H1 (cell line): ENCODE measurements at regions not wholly inside any gene's neighbourhood (a gene's known extent, or its start where the extent isn't known, plus 50 kb on each side); places are given as distances from the start of the nearest gene placed in this dataset.

Source experiments
- CTCF ChIA-PET: fragments of 300-600 bp; sonication (Branson Sonifier 250); formaldehyde crosslinking; loops from one replicate; lab custom pipeline; 2021; ENCODE audit not compliant: partially characterized antibody; lab: Charles Lee
- POLR2A ChIA-PET: fragments of 300-600 bp; sonication (Branson Sonifier 250); formaldehyde crosslinking; loops from one replicate; lab custom pipeline; 2021; ENCODE audit warnings: inconsistent platforms; ENCODE audit not compliant: partially characterized antibody; lab: Charles Lee
- DNase-seq, 2 experiments: peaks; one replicate each; pipeline versions ENCODE4 v3.0.0 to v3.0.0-alpha.2; 2010 to 2022; ENCODE audit warnings: low spot score in 2 of 2, low read depth in 1 of 2, mixed read lengths in 1 of 2
- FAIRE-seq: peaks from 2 replicates; lab custom pipeline; 2011; peaks lifted over from hg19 to GRCh38; lab: Jason Lieb, UNC
- H2AFZ ChIP-seq: 2 replicates; pipeline ENCODE4 v1.8.1; 2012; ENCODE audit warnings: low read length, inconsistent platforms
- H2AK5ac ChIP-seq: 2 replicates; pipeline ENCODE4 v1.6.1; 2013; ENCODE audit warnings: low read depth, low read length
- H2BK120ac ChIP-seq: replicated peaks from 2 replicates; pipeline ENCODE3; 2013; ENCODE audit warnings: low read depth, low read length, inconsistent platforms
- H2BK12ac ChIP-seq: 2 replicates; pipeline ENCODE4 v1.6.1; 2013; ENCODE audit warnings: low read depth, low read length
- H2BK15ac ChIP-seq: 2 replicates; pipeline ENCODE4 v1.6.1; 2013; ENCODE audit warnings: low read length
- H2BK20ac ChIP-seq: 2 replicates; pipeline ENCODE4 v1.6.1; 2013; ENCODE audit warnings: low read length
- H2BK5ac ChIP-seq: 2 replicates; pipeline ENCODE4 v1.6.1; 2013; ENCODE audit warnings: low read depth, low read length
- H3K14ac ChIP-seq: 2 replicates; pipeline ENCODE4 v1.6.1; 2013; ENCODE audit warnings: inconsistent platforms; ENCODE audit not compliant: insufficient read length
- H3K18ac ChIP-seq: 2 replicates; pipeline ENCODE4 v1.6.1; 2013; ENCODE audit warnings: low read length; ENCODE audit errors: extremely low read depth
- H3K23ac ChIP-seq: 2 replicates; pipeline ENCODE4 v1.6.1; 2013; ENCODE audit warnings: inconsistent platforms; ENCODE audit not compliant: insufficient read length
- H3K23me2 ChIP-seq: 2 replicates; pipeline ENCODE4 v1.6.1; 2013; ENCODE audit warnings: low read depth, low read length
- H3K27ac ChIP-seq: 2 replicates; pipeline ENCODE4 v1.6.1; 2011; ENCODE audit warnings: low read depth, low read length, inconsistent platforms
- H3K27me3 ChIP-seq, 4 experiments: replicated peaks in 1 of 4; 1 replicate in 1 of 4; 2 replicates in 3 of 4; pipeline versions ENCODE4 v1.6.1 to v1.8.1; 2011 to 2013; ENCODE audit warnings: low read length in 3 of 4, mild to moderate bottlenecking in 3 of 4, inconsistent platforms in 2 of 4, mixed read lengths in 2 of 4, moderate library complexity in 1 of 4; ENCODE audit not compliant: control insufficient read depth in 3 of 4, insufficient read depth in 3 of 4; ENCODE audit errors: extremely low read depth in 1 of 4
- H3K36me3 ChIP-seq, 4 experiments: 2 replicates each; pipeline versions ENCODE4 v1.6.1 to v1.8.1; 2011 to 2013; ENCODE audit warnings: mild to moderate bottlenecking in 4 of 4, low read length in 3 of 4, moderate library complexity in 2 of 4, control low read depth in 1 of 4, inconsistent platforms in 1 of 4; ENCODE audit not compliant: insufficient read depth in 4 of 4, control insufficient read depth in 2 of 4
- H3K4ac ChIP-seq: replicated peaks from 2 replicates; pipeline ENCODE3; 2013; ENCODE audit warnings: low read length, low read depth, mixed read lengths, inconsistent platforms; ENCODE audit not compliant: insufficient read length
- H3K4me1 ChIP-seq, 4 experiments: replicated peaks in 1 of 4; 1 replicate in 1 of 4; 2 replicates in 3 of 4; pipeline versions ENCODE4 v1.6.1 to v1.8.1; 2011 to 2013; ENCODE audit warnings: low read length in 3 of 4, inconsistent platforms in 2 of 4, mixed read lengths in 1 of 4; ENCODE audit not compliant: insufficient read depth in 4 of 4, control insufficient read depth in 3 of 4
- H3K4me2 ChIP-seq, 2 experiments: 2 replicates each; pipeline versions ENCODE4 v1.6.1 to v1.8.1; 2011 to 2013; ENCODE audit warnings: low read depth in 2 of 2, low read length in 2 of 2, control low read depth in 1 of 2, inconsistent platforms in 1 of 2, mild to moderate bottlenecking in 1 of 2; ENCODE audit not compliant: insufficient read depth in 1 of 2
- H3K4me3 ChIP-seq, 4 experiments: fragments of 200-600, 300-600 bp in 1 of 4; sonication (generic), shearing (Covaris generic), sonication (Bioruptor Twin) in 1 of 4; 2 replicates each; pipeline versions ENCODE4 v1.5.1 to v1.8.1; 2011 to 2016; ENCODE audit warnings: low read length in 4 of 4, low read depth in 3 of 4, control low read depth in 2 of 4, inconsistent platforms in 2 of 4, mild to moderate bottlenecking in 2 of 4, mixed read lengths in 1 of 4, moderate library complexity in 1 of 4; ENCODE audit not compliant: insufficient read depth in 2 of 4; ENCODE audit errors: extremely low read depth in 1 of 4
- H3K56ac ChIP-seq: replicated peaks from 2 replicates; pipeline ENCODE3; 2013; ENCODE audit warnings: low read depth, mild to moderate bottlenecking, mixed read lengths, low read length, inconsistent platforms; ENCODE audit not compliant: insufficient read length
- H3K79me1 ChIP-seq: 2 replicates; pipeline ENCODE4 v1.6.1; 2013; ENCODE audit warnings: low read depth, low read length, control low read depth
- H3K79me2 ChIP-seq, 2 experiments: 2 replicates each; pipeline versions ENCODE4 v1.6.1 to v1.8.1; 2012 to 2013; ENCODE audit warnings: low read length in 2 of 2, mild to moderate bottlenecking in 2 of 2, inconsistent platforms in 1 of 2; ENCODE audit not compliant: insufficient read depth in 2 of 2, control insufficient read depth in 1 of 2
- H3K9ac ChIP-seq, 4 experiments: replicated peaks in 1 of 4; 1 replicate in 1 of 4; 2 replicates in 3 of 4; pipeline versions ENCODE4 v1.6.1 to v1.8.1; 2011 to 2013; ENCODE audit warnings: low read depth in 3 of 4, low read length in 3 of 4, control low read depth in 2 of 4, mild to moderate bottlenecking in 2 of 4, moderate library complexity in 2 of 4, inconsistent platforms in 1 of 4; ENCODE audit errors: extremely low read depth in 1 of 4
- H3K9me3 ChIP-seq, 2 experiments: 2 replicates each; pipeline versions ENCODE4 v1.6.1 to v1.8.1; 2012 to 2013; ENCODE audit warnings: mild to moderate bottlenecking in 2 of 2, moderate library complexity in 2 of 2, control low read depth in 1 of 2, inconsistent platforms in 1 of 2, low read depth in 1 of 2, low read length in 1 of 2, mixed read lengths in 1 of 2; ENCODE audit not compliant: insufficient read depth in 2 of 2
- H4K20me1 ChIP-seq, 2 experiments: replicated peaks in 1 of 2; 2 replicates each; pipeline versions ENCODE3 to v1.8.1; 2011 to 2013; ENCODE audit warnings: inconsistent platforms in 2 of 2, low read length in 2 of 2, mild to moderate bottlenecking in 1 of 2; ENCODE audit not compliant: insufficient read depth in 2 of 2, control insufficient read depth in 1 of 2
- H4K5ac ChIP-seq: 2 replicates; pipeline ENCODE4 v1.6.1; 2013; ENCODE audit warnings: low read length, low read depth, mixed read lengths, inconsistent platforms; ENCODE audit not compliant: insufficient read length
- H4K8ac ChIP-seq: 2 replicates; pipeline ENCODE4 v1.8.0; 2013; ENCODE audit warnings: mild to moderate bottlenecking, moderate library complexity, low read length, inconsistent platforms; ENCODE audit not compliant: insufficient read depth; ENCODE audit errors: extremely low read depth
- H4K91ac ChIP-seq: replicated peaks from 2 replicates; pipeline ENCODE3; 2013; ENCODE audit warnings: low read length, mixed read lengths, inconsistent platforms; ENCODE audit not compliant: insufficient read length
- CBX5 ChIP-seq: fragments of 300-800, 300-1000 bp; sonication (generic); IDR thresholded peaks from 2 replicates; pipeline ENCODE4 v1.7.1; 2016; ENCODE audit warnings: antibody characterized with exemption, low read length, low read depth
- KDM5A ChIP-seq: fragments of 200-600 bp; IDR thresholded peaks from 2 replicates; pipeline ENCODE4 v1.7.1; 2012; ENCODE audit warnings: mild to moderate bottlenecking, low read length, inconsistent platforms, mixed read lengths
- RFX5 ChIP-seq: IDR thresholded peaks from 2 replicates; pipeline ENCODE4 v1.6.1; 2011; ENCODE audit warnings: low read depth, low read length, improper control_type of control experiment, borderline replicate concordance
- SUZ12 ChIP-seq: fragments of 200-600 bp; sonication (generic); IDR thresholded peaks from 2 replicates; pipeline ENCODE4 v1.6.1; 2012; ENCODE audit warnings: mild to moderate bottlenecking, inconsistent platforms, low read length, moderate library complexity, mixed read lengths
- WGBS, 2 experiments: shearing (Covaris generic) in 1 of 2; methylation state at CpG; one replicate each; pipeline versions ENCODE4 v1.1.6 to v1.1.7; 2013 to 2015; ENCODE audit warnings: low lambda C conversion rate in 2 of 2, mixed read lengths in 2 of 2, inconsistent platforms in 1 of 2, low coverage in 1 of 2, missing lambda C conversion rate in 1 of 2; ENCODE audit not compliant: insufficient replicate concordance in 2 of 2, insufficient coverage in 1 of 2, insufficient read length in 1 of 2; ENCODE audit errors: extremely low coverage in 1 of 2, missing lambda C conversion rate in 1 of 2; 5-methylcytosine and 5-hydroxymethylcytosine counted together
- TF ChIP-seq, protein P1 (sequence below): IDR thresholded peaks from 2 replicates; pipeline ENCODE4 v1.6.1; 2011; ENCODE audit warnings: low read depth, mild to moderate bottlenecking, low read length; ENCODE audit not compliant: insufficient read depth
- TF ChIP-seq, protein P2 (sequence below), 3 experiments: IDR thresholded peaks; 1 replicate in 2 of 3; 2 replicates in 1 of 3; pipeline versions ENCODE4 v1.5.1 to v1.6.1; 2011; ENCODE audit warnings: low read length in 3 of 3, mild to moderate bottlenecking in 3 of 3, inconsistent platforms in 2 of 3, low read depth in 1 of 3, moderate library complexity in 1 of 3; ENCODE audit not compliant: insufficient read depth in 1 of 3; ENCODE audit errors: control extremely low read depth in 1 of 3

DNA sequence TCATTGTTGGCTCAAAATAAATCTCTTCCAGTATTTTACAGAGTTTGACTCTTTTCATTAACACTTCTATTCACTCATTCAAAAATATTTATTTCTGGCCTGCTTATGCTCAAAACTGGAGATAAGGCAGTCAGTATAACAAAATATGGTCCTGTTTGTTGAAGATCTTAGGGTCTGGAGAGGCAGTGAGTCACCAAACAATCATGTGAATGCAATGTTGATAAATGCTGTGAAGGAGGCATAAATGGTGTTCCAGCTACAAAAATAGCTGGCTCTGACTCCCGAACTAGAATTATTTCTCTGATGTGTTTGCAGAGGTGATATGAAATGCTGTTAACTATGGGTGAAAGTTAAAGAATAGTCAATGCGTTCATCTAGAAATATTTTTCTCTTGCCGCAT, 390.6 kb downstream of the AASDHPPT start:
- Histone ChIP-seq H3K9me3 (no peaks in the 10 kb centered on the region), H3K27ac (no peak overlapping the region), H3K4me3 (no peak overlapping the region), H3K4me2 (no peak overlapping the region), H2AFZ (no peak overlapping the region), H3K4me1 (no peaks in the 10 kb centered on the region), H4K5ac (no peak overlapping the region), H2BK15ac (no peak overlapping the region), H3K23ac (no peak overlapping the region), H3K23me2 (no peaks in the 10 kb centered on the region), H3K9ac (no peak overlapping the region), H3K56ac (no peak overlapping the region), H2BK12ac (no peak overlapping the region), H3K36me3 (no peaks in the 10 kb centered on the region), H2BK120ac (no peak overlapping the region), H2BK5ac (no peak overlapping the region), H3K18ac (no peak overlapping the region), H3K4ac (no peak overlapping the region), H3K79me1 (no peaks in the 10 kb centered on the region), H4K20me1 (no peaks in the 10 kb centered on the region), H2BK20ac (no peak overlapping the region), H3K27me3 (no peaks in the 10 kb centered on the region), H3K14ac (no peak overlapping the region), H4K8ac (no peak overlapping the region), H4K91ac (no peak overlapping the region), H2AK5ac (no peak overlapping the region), H3K79me2 (no peaks in the 10 kb centered on the region)
- no peak for DNase-seq
- WGBS, 2 experiments, result 70% methylated on average over 3 of the region's 3 CpGs; no CpG with 5 or more reads in 1 of the 2 experiments
- FAIRE-seq, result no peak
- TF ChIP-seq RFX5, result no peak
- no peak for TF ChIP-seq KDM5A
- no peak for TF ChIP-seq SUZ12
- TF ChIP-seq CBX5, result no peak
- TF ChIP-seq, protein P1, sequence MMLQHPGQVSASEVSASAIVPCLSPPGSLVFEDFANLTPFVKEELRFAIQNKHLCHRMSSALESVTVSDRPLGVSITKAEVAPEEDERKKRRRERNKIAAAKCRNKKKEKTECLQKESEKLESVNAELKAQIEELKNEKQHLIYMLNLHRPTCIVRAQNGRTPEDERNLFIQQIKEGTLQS, result no peak
- TF ChIP-seq, protein P2, sequence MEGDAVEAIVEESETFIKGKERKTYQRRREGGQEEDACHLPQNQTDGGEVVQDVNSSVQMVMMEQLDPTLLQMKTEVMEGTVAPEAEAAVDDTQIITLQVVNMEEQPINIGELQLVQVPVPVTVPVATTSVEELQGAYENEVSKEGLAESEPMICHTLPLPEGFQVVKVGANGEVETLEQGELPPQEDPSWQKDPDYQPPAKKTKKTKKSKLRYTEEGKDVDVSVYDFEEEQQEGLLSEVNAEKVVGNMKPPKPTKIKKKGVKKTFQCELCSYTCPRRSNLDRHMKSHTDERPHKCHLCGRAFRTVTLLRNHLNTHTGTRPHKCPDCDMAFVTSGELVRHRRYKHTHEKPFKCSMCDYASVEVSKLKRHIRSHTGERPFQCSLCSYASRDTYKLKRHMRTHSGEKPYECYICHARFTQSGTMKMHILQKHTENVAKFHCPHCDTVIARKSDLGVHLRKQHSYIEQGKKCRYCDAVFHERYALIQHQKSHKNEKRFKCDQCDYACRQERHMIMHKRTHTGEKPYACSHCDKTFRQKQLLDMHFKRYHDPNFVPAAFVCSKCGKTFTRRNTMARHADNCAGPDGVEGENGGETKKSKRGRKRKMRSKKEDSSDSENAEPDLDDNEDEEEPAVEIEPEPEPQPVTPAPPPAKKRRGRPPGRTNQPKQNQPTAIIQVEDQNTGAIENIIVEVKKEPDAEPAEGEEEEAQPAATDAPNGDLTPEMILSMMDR (IDR thresholded peaks at IDR 0.05; ENCODE audit: control extremely low read depth in 1 of 3, insufficient read depth in 1 of 3, low read depth in 1 of 3, low read length in 3 of 3), result no peak
- ChIA-PET CTCF (interaction anchor here (1.2 kb wide), 1 partner anchor 491 kb away, joined by 4 read pairs; no protein-coding TSS in a partner anchor), POLR2A (no interaction called here)
